CD4-positive, alpha-beta T cell treated with Interleukin-4 for 4 hours (primary cell): ENCODE measurements at regions not wholly inside any gene's neighbourhood (a gene's known extent, or its start where the extent isn't known, plus 50 kb on each side); places are given as distances from the start of the nearest gene placed in this dataset.

Source experiments
- DNase-seq: peaks from one replicate; pipeline ENCODE4 v3.0.0-alpha.2; 2020

DNA sequence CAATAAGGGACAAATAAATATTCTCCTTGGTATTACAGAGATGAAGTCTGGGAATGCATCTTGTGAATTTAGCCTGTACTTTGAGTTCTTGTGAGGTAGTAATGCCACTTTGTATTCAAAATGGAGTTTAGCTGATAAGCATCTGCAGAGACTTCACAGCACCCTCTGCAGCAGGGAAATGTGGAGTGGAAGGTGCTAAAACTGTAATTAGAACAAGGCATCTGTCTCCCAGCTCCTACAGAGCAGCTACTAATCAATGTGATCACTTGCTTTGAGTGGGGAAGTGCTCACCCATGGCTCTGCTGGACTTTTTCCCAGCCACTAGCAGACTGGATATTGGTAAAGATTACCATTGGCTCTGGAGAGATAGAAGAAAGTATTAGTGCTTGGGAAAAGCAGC is 56.2 kb upstream of the TMEFF2 start:
- DNase-seq: no peak

DNA sequence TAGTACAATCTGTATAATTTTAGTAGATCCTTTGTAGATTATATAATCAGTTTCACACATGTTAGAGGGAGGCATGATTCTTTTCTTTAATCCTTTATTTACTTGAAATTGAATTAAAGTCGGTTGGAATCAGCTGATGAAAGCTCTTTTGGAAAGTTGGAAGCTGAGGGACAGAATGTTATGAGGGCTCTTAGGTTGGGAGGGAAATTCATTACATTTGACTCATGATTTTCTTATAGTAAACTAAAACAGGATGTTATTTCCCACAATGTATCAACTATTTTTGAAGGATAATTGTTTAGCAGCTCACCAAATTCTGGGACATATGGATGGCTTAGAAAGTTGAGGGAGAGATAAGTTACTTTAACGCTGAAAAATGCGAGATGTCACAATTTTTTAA is 52.7 kb upstream of the TMEFF2 start:
- DNase-seq: no peak

DNA sequence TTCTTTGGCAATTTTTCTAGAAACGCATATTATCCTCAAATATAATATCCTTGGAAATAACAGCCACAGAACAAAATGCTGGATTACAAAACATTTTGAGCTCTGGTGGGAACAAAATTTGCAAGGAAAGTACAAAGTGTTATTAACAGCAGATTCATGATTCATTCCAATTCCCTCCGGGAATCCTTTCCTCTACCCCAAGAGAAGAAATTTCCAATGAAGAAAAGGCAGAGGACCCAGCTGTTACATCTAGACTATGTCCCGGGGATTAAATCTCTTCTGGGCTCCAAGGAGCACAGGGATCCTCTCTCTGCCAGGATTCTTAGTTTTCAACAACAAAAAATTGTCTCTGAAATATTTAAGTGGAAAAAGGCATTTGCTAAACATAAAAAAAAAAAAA is 51.6 kb upstream of the TMEFF2 start:
- DNase-seq: no peak

DNA sequence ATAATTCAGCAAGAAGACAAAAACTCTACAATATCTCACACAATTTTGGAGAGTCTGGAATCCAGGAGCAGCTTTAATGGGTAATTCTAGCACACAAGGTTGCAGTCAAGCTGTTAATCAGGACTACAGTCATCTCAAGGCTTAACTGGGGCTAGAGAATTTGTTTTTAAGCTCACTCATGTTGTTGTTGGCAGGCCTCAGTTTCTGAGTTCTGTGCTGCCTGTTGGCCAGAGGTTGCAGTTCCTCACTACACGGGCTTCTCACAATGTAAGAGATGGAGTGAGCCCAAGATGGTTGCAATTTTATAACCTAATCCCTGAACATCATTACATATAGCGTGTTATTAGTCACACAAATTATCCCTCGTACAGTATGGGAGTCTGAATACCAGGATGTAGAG is 50.6 kb upstream of the TMEFF2 start:
- no peak for DNase-seq
